DMS153 treated with DMSO at 0.1 percent for 48 hours (cell line): ENCODE measurements at regions not wholly inside any gene's neighbourhood (a gene's known extent, or its start where the extent isn't known, plus 50 kb on each side); places are given as distances from the start of the nearest gene placed in this dataset.

Experiments
- DNase-seq: peaks from one replicate; lab custom pipeline; 2025; ENCODE audit not compliant: unreplicated experiment; lab: John Stamatoyannopoulos, UW

- DNase-seq: no peak
These were observed 1255.5 kb upstream of the SLC10A2 start for GRCh38 chr13:104321756-104322155.

- DNase-seq: no peak
These were observed 1254.2 kb upstream of the SLC10A2 start for GRCh38 chr13:104320446-104320845.

DNA sequence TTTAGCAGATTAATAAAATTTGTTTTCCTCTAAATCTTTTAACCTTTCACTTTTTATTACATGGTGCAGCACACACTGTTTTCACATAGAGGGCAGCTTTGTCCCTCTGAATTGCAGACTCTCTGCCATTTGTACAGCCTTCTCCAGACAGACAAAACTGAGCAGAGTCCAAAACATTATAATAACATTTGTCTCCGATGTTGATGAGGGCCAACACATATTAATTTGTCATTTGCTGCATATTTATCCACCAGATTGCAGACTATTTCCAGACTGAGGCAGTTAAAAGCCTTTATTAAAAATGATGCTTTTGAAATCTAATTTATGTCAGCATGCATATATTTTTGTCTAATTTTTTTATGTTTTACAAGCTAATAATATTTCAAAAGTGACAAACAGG lies 1251.9 kb upstream of the SLC10A2 start:
- peak; percentile 3 for DNase-seq

- no peak for DNase-seq
These were observed 1249.4 kb upstream of the SLC10A2 start for GRCh38 chr13:104315606-104316005.

DNA sequence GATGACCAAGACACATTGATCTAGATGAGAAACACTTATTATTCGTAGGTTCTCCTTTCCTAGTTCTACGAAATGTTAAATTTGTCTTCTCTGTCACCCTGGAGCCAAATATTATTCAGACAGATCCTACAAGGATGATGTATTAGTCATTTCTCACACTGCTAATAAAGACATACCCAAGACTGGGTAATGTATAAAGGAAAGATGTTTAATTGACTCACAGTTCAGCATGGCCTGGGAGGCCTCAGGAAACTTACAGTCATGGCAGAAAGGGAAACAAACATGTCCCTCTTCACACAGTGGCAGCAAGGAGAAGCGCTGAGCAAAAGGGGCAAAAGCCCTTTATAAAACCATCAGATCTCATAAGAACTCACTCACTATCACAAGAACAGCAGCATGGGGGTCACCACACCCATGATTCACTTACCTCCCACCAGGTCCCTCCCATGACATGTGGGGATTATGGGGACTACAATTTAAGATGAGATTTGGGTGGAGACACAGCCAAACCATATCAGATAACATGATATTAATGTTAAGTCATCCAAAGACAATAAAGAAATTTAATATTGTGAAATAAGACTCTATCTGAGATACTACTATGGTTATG lies 1248.8 kb upstream of the SLC10A2 start:
- DNase-seq: no peak

- DNase-seq: no peak
These were observed 1248.1 kb upstream of the SLC10A2 start for GRCh38 chr13:104314321-104314720.

- no peak for DNase-seq
These were observed 1244.6 kb upstream of the SLC10A2 start for GRCh38 chr13:104310861-104311260.

DNA sequence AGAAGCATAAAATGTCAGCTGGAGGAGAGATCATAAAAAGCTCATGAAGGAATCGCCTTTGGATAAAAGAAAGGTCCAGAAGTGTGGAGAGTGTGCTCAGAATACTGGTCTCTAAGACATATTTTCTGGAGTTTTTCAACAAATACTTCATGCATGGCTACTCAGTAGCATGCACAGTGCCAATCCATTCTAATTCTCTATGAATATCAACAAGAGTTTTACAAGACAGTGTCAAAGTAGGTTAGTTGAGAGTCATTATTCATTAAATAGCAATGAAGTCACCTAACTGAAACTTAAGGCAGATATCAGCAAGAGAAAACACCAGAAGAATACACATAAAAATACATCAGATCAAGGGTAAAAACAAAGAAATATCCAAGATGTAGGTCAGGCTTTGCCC lies 1243.2 kb upstream of the SLC10A2 start:
- DNase-seq: no peak

DNA sequence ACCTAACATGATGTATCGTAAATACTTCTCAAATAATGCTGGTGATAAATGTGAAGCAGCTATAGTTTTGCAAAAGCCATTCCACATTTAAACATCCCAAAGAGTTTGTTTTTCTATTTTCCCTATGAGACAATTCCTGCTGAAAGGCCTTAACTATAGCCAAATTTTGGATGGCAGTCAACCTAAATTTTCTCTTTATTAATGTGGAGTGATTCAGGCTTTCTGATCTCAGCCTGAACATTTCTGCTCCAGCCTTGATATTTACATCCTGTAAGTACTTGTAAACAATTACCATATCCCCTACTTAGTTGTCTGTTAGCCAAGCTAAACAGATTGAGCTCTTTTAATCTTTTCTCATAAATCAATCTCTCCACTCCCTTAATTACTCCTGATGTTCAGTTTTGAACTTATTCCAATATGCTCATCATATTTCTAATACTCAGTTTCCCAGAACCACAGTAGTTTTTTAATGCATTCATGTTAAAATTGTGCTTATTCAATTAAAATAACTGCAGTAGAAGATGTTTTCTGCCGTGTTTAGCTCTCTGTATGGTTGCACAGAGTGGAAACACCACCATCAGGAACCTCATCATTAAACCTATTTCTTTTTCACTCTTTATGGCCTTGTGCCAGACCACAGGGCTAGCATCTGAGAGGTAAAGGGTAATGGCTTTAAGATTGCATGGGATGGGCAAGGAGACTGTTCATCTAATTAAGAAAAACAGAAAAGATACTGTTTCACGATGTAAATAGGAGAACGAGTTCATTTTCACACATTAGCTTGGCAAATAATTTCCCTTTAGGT lies 1235.2 kb upstream of the SLC10A2 start:
- DNase-seq: no peak

- no peak for DNase-seq
These were observed 1230.9 kb upstream of the SLC10A2 start for GRCh38 chr13:104297075-104297474.

- DNase-seq: no peak
These were observed 1230.1 kb upstream of the SLC10A2 start for GRCh38 chr13:104296286-104296685.

GRCh38 chr13:104295537-104295936 lies 1229.3 kb upstream of the SLC10A2 start:
- no peak for DNase-seq

GRCh38 chr13:104289400-104289799 lies 1223.2 kb upstream of the SLC10A2 start:
- no peak for DNase-seq

- no peak for DNase-seq
These were observed 1222.3 kb upstream of the SLC10A2 start for GRCh38 chr13:104288496-104288895.

DNA sequence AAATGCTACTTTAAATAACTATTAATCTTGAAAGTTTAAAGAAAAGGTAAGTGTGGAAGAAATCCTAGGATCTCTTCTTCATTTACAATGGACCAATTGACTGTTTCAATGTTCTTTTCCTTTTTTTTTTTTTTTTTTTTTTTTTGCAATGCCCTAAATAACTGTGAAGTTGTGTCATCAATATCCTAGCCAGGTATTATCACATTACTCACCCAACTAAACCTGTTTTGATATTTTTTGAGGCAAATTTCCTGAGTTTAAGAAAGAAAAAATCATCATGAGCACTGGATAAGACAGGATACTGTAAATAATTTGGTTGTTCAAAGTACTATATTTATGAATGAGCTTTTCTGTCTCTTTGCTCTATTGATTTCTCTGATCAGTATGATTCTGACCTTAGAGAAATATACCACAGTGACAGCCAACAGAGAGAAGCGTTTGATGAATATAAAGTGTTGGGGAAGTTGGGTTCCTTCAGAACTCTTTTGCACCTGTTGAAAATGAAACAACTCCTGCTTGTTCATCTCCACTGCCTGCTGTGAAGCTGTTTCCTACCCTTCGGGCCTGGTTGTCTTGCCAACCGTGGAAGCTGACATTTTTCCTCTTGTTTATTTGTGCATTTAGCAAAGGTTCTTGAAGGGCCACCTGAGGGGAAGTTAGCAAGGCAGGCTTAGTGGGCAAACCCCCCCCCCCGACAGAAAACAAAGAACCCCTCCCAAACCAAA lies 1220.5 kb upstream of the SLC10A2 start:
- DNase-seq: no peak

GRCh38 chr13:104281910-104282309 lies 1215.7 kb upstream of the SLC10A2 start:
- DNase-seq: no peak

GRCh38 chr13:104270731-104271130 lies 1204.5 kb upstream of the SLC10A2 start:
- no peak for DNase-seq

DNA sequence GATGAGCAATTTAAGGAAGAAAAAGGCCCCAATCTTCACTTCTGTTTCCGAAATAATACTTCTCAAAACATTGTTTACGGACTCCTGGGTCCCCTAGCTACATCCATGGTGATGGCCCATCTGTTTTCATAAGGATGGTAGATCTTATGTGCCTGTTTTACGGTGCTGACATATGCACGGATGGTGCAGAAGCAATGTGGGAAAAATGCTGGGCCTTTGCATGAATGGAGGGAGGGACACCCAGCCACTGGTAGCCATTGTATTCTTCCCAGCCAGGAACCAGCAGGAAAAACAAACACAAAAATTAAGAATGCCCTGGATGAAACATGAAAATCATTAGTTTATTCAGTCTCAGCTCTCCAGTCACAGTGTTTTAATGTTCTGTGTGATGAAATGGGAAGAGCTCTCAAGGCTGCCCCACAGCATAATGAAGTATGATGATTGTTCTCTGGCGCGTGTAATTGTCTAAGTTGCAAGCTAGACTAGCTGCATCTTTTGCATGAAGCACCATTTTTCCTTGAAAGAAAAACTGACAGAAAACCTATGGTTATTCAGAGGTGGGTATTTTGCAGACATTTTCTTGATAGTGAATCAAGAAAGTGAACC lies 1201.1 kb upstream of the SLC10A2 start:
- DNase-seq: no peak

- DNase-seq: no peak
These were observed 1190.5 kb upstream of the SLC10A2 start for GRCh38 chr13:104256701-104257100.

GRCh38 chr13:104253063-104253680 lies 1187.0 kb upstream of the SLC10A2 start:
- no peak for DNase-seq

GRCh38 chr13:104251931-104252330 lies 1185.7 kb upstream of the SLC10A2 start:
- DNase-seq: no peak
